ENCODE measurements at regions not wholly inside any gene's neighbourhood (a gene's known extent, or its start where the extent isn't known, plus 50 kb on each side); places are given as distances from the start of the nearest gene placed in this dataset.

- Histone ChIP-seq H3K79me2 (ENCODE audit: low read depth) (no peaks in the 10 kb centered on the region), H3K4me3 (no peak overlapping the region), H3K9me2 (ENCODE audit: insufficient read depth) (no peaks in the 10 kb centered on the region), H4K20me1 (ENCODE audit: insufficient read depth) (no peaks in the 10 kb centered on the region), H3K4me2 (no peak overlapping the region), H3K27ac (no peak overlapping the region), H3K4me1 (replicated peaks; ENCODE audit: insufficient read depth) (peaks cover 14% of the 10 kb centered on the region), H3K27me3 (ENCODE audit: insufficient read depth, low read depth) (no peaks in the 10 kb centered on the region), H3F3A (ENCODE audit: insufficient read depth, low read depth) (0 out of 2 replicates have a peak, but pooled peaks cover 5% of the 10 kb centered on the region), H2AFZ (no peak overlapping the region), H3K9me3 (ENCODE audit: insufficient read depth, low read depth) (no peaks in the 10 kb centered on the region), H3K36me3 (ENCODE audit: low read depth) (no peaks in the 10 kb centered on the region)
- POLR2A ChIA-PET (ENCODE audit: unreplicated experiment): no interaction called here
- TF ChIP-seq EZH2 (IDR thresholded peaks at IDR 0.05; ENCODE audit: low read depth) (no peak), CTCF (conservative IDR thresholded peaks at IDR 0.05) (no peak)
- CTCF ChIA-PET: no interaction called here
- DNase-seq: no peak
- no TSS peak for BruUV-seq (replicated peaks)
- intact Hi-C loops (cut with micrococcal nuclease; ENCODE audit: unreplicated experiment): no loop called here
These were observed 148.3 kb upstream of the STXBP5 start for GRCh38 chr6:147055821-147056392.

DNA sequence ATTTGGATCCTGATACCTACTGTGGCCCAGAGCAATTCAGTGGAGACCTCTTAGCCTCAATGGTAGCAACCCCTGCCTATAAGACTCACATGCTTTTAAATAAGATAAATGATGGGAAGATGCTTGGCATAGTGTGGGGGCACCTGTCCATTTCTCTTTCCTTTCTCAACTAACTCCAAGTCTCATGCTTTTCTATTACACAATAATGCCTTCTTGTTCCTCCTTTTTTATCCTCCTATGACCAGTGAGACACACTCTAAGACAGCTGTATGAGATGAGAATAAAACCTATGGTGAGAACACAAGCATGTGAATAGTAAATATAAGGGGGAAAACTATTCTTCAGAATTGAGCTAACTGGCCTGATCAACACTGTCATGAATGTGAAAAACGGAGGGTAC lies 147.0 kb upstream of the STXBP5 start:
- ChIA-PET POLR2A (ENCODE audit: unreplicated experiment) (no interaction called here), CTCF (no interaction called here)
- BruUV-seq (replicated peaks): no TSS peak
- H3K36me3 ChIP-seq (ENCODE audit: low read depth): no peaks in the 10 kb centered on the region
- no peaks in the 10 kb centered on the region for H4K20me1 ChIP-seq (ENCODE audit: insufficient read depth)
- H3K4me1 ChIP-seq (replicated peaks; ENCODE audit: insufficient read depth): peaks cover 15% of the 10 kb centered on the region
- no peak for TF ChIP-seq CTCF (conservative IDR thresholded peaks at IDR 0.05)
- no peak for TF ChIP-seq EZH2 (IDR thresholded peaks at IDR 0.05; ENCODE audit: low read depth)
- H3K27ac ChIP-seq: no peak overlapping the region
- no peak overlapping the region for H3K4me2 ChIP-seq
- H2AFZ ChIP-seq: no peak overlapping the region
- no peaks in the 10 kb centered on the region for H3K9me3 ChIP-seq (ENCODE audit: insufficient read depth, low read depth)
- H3K4me3 ChIP-seq: no peak overlapping the region
- no peaks in the 10 kb centered on the region for H3K79me2 ChIP-seq (ENCODE audit: low read depth)
- H3K27me3 ChIP-seq (ENCODE audit: insufficient read depth, low read depth): no peaks in the 10 kb centered on the region
- no peak for DNase-seq
- 0 out of 2 replicates have a peak, but pooled peaks cover 5% of the 10 kb centered on the region for H3F3A ChIP-seq (ENCODE audit: insufficient read depth, low read depth)
- intact Hi-C loops (cut with micrococcal nuclease; ENCODE audit: unreplicated experiment): no loop called here
- H3K9me2 ChIP-seq (ENCODE audit: insufficient read depth): no peaks in the 10 kb centered on the region

DNA sequence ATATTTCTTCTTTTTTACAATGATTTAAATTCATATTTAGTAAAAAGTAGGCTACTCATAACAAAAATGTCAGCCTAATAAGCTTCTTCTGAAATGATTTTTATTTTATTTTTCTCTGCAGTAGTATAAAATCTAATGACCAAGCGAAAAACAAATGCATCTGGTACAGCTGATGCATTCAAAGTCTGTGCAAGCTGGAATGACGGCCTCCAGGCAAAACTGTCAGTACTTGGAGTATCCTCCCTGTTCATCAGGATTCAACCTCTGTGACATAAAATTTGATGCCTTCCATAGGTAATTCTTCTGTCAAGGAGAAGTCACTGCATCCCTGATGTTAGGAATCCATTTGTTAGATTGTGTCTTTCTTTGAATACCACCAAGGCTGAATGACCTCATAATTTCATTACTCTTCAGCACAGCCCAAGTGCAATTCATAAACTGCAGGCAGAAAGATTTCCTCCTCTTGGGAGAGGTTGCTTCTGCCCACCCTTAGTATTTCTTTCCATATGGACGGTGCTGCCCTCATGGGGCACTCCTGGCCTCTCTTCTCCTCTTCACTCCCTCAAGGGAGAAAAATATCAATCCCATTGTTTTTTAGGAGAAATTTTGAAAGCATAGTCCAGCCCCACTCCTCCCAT lies 146.4 kb upstream of the STXBP5 start:
- Histone ChIP-seq H4K20me1 (ENCODE audit: insufficient read depth) (no peaks in the 10 kb centered on the region), H3K27ac (no peak overlapping the region), H3K36me3 (ENCODE audit: low read depth) (no peaks in the 10 kb centered on the region), H3K9me2 (ENCODE audit: insufficient read depth) (no peaks in the 10 kb centered on the region), H3K27me3 (ENCODE audit: insufficient read depth, low read depth) (no peaks in the 10 kb centered on the region), H3K4me3 (no peak overlapping the region), H2AFZ (no peak overlapping the region), H3K9me3 (ENCODE audit: insufficient read depth, low read depth) (no peaks in the 10 kb centered on the region), H3K79me2 (ENCODE audit: low read depth) (no peaks in the 10 kb centered on the region), H3K4me1 (replicated peaks; ENCODE audit: insufficient read depth) (peaks cover 21% of the 10 kb centered on the region), H3F3A (ENCODE audit: insufficient read depth, low read depth) (0 out of 2 replicates have a peak, but pooled peaks cover 5% of the 10 kb centered on the region), H3K4me2 (no peak overlapping the region)
- no TSS peak for BruUV-seq (replicated peaks)
- intact Hi-C loops (cut with micrococcal nuclease; ENCODE audit: unreplicated experiment): no loop called here
- no peak for DNase-seq
- ChIA-PET CTCF (no interaction called here), POLR2A (ENCODE audit: unreplicated experiment) (no interaction called here)
- no peak for TF ChIP-seq EZH2 (IDR thresholded peaks at IDR 0.05; ENCODE audit: low read depth)
- no peak for TF ChIP-seq CTCF (conservative IDR thresholded peaks at IDR 0.05)
